Retina (tissue), 1 donor: ENCODE measurements at regions not wholly inside any gene's neighbourhood (a gene's known extent, or its start where the extent isn't known, plus 50 kb on each side); places are given as distances from the start of the nearest gene placed in this dataset.
"Not testable (repeated sequence)": the region's sequence is repeated elsewhere in the genome, so short reads cannot be mapped to it uniquely, and the experiment has no call there.

Experiments
- DNase-seq: peaks from one replicate; pipeline ENCODE4 v3.0.0-alpha.2; 2016

- no peak for DNase-seq
Observed at GRCh38 chr2:234719116-234719716, 222.3 kb upstream of the ARL4C start.

- no peak for DNase-seq
Observed at GRCh38 chr2:234716271-234716670, 219.4 kb upstream of the ARL4C start.

GRCh38 chr2:234715671-234716250 is 218.9 kb upstream of the ARL4C start:
- DNase-seq, result no peak

GRCh38 chr2:234714711-234715110 is 217.8 kb upstream of the ARL4C start:
- no peak for DNase-seq

GRCh38 chr2:234712421-234712935 is 215.6 kb upstream of the ARL4C start:
- DNase-seq, result no peak

- no peak for DNase-seq
Observed at GRCh38 chr2:234711308-234711707, 214.4 kb upstream of the ARL4C start.

- no peak for DNase-seq
Observed at GRCh38 chr2:234710587-234710986, 213.7 kb upstream of the ARL4C start.

GRCh38 chr2:234710066-234710465 is 213.2 kb upstream of the ARL4C start:
- no peak for DNase-seq

- no peak for DNase-seq
Observed at GRCh38 chr2:234708717-234709116, 211.8 kb upstream of the ARL4C start.

- peak; percentile 46 for DNase-seq
Observed at GRCh38 chr2:234708091-234708683, 211.3 kb upstream of the ARL4C start.

- no peak for DNase-seq
Observed at GRCh38 chr2:234706086-234706485, 209.2 kb upstream of the ARL4C start.

- no peak for DNase-seq
Observed at GRCh38 chr2:234705108-234705507, 208.2 kb upstream of the ARL4C start.

- DNase-seq, result no peak
Observed at GRCh38 chr2:234703258-234703657, 206.4 kb upstream of the ARL4C start.

- DNase-seq, result no peak
Observed at GRCh38 chr2:234702731-234703225, 205.9 kb upstream of the ARL4C start.

- DNase-seq, result no peak
Observed at GRCh38 chr2:234701841-234702240, 205.0 kb upstream of the ARL4C start.

GRCh38 chr2:234701421-234701820 is 204.5 kb upstream of the ARL4C start:
- no peak for DNase-seq

GRCh38 chr2:234699456-234699855 is 202.6 kb upstream of the ARL4C start:
- DNase-seq, result no peak

- not testable (repeated sequence) for DNase-seq
Observed at GRCh38 chr2:234697300-234697876, 200.5 kb upstream of the ARL4C start.

- no peak for DNase-seq
Observed at GRCh38 chr2:234695981-234696380, 199.1 kb upstream of the ARL4C start.

- no peak for DNase-seq
Observed at GRCh38 chr2:234694244-234695013, 197.5 kb upstream of the ARL4C start.

- not testable (repeated sequence) for DNase-seq
Observed at GRCh38 chr2:234693681-234694190, 196.9 kb upstream of the ARL4C start.

GRCh38 chr2:234693191-234693590 is 196.3 kb upstream of the ARL4C start:
- DNase-seq, result not testable (repeated sequence)
